Body of pancreas (tissue), 4 donors: ENCODE measurements at regions not wholly inside any gene's neighbourhood (a gene's known extent, or its start where the extent isn't known, plus 50 kb on each side); places are given as distances from the start of the nearest gene placed in this dataset.
"Not testable (repeated sequence)": the region's sequence is repeated elsewhere in the genome, so short reads cannot be mapped to it uniquely, and the experiment has no call there.

Experiments
- POLR2A ChIP-seq, 3 donors: fragments of 450-650 bp; IDR thresholded peaks; one replicate each; pipeline ENCODE4 v1.6.1; 2016; ENCODE audit warnings: antibody characterized with exemption in 3 of 3, mild to moderate bottlenecking in 2 of 3
- TF ChIP-seq, protein P1 (sequence below), 7 experiments: fragments of 450-650 bp in 4 of 7; fragments of 200-600 bp in 3 of 7; sonication (generic) in 3 of 7; IDR thresholded peaks; one replicate each; pipeline ENCODE4 v1.5.1; 2016 to 2019; ENCODE audit warnings: antibody characterized with exemption in 7 of 7

DNA sequence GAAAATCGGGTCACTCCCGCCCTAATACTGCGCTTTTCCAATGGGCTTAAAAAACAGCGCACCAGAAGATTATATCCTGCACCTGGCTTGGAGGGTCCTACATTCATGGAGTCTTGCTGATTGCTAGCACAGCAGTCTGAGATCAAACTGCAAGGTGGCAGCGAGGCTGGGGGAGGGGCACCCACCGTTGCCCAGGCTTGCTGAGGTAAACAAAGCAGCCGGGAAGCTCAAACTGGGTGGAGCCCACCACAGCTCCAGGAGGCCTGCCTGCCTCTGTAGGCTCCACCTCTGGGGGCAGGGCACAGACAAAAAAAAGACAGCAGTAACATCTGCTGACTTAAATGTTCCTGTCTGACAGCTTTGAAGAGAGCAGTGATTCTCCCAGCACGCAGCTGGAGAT lies 150.6 kb upstream of the ANKFN1 start:
- TF ChIP-seq POLR2A (IDR thresholded peaks at IDR 0.05) = not testable (repeated sequence)
- TF ChIP-seq, protein P1, sequence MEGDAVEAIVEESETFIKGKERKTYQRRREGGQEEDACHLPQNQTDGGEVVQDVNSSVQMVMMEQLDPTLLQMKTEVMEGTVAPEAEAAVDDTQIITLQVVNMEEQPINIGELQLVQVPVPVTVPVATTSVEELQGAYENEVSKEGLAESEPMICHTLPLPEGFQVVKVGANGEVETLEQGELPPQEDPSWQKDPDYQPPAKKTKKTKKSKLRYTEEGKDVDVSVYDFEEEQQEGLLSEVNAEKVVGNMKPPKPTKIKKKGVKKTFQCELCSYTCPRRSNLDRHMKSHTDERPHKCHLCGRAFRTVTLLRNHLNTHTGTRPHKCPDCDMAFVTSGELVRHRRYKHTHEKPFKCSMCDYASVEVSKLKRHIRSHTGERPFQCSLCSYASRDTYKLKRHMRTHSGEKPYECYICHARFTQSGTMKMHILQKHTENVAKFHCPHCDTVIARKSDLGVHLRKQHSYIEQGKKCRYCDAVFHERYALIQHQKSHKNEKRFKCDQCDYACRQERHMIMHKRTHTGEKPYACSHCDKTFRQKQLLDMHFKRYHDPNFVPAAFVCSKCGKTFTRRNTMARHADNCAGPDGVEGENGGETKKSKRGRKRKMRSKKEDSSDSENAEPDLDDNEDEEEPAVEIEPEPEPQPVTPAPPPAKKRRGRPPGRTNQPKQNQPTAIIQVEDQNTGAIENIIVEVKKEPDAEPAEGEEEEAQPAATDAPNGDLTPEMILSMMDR (IDR thresholded peaks at IDR 0.05) = not testable (repeated sequence)
